OCI-LY3 (cell line): ENCODE measurements at regions not wholly inside any gene's neighbourhood (a gene's known extent, or its start where the extent isn't known, plus 50 kb on each side); places are given as distances from the start of the nearest gene placed in this dataset.

ENCODE experiments used
- EZH2phosphoT487 ChIP-seq: fragments of 200-600 bp; shearing (Covaris generic); IDR thresholded peaks from 2 replicates; pipeline ENCODE4 v1.6.1; 2018; ENCODE audit warnings: antibody characterized with exemption, mixed run types, low read depth
- TF ChIP-seq, protein P1 (sequence below): fragments of 200-600, 300-600 bp; sonication (generic); IDR thresholded peaks from 2 replicates; pipeline ENCODE4 v1.5.1; 2014; ENCODE audit warnings: antibody characterized with exemption, low read length, low read depth

DNA sequence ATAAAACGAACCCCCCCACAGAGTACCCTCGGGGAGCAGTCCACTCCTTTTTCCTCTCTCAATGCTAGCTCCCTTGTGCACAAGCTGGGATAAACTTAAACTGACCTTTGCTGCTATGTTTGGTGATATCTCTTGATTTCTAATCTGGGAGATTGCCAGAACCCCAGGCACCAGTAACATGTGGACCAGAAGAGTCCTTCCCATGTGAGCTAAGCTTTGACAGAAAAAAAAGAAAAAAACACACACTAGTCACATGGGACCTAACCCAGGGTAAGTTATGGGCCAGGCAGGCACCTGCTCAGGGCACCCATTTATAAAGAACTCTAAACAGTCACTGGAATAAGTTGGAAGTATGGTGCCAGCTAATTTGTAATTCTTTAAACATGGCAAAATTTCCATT, 242.6 kb downstream of the EN1 start:
- TF ChIP-seq, protein P1, sequence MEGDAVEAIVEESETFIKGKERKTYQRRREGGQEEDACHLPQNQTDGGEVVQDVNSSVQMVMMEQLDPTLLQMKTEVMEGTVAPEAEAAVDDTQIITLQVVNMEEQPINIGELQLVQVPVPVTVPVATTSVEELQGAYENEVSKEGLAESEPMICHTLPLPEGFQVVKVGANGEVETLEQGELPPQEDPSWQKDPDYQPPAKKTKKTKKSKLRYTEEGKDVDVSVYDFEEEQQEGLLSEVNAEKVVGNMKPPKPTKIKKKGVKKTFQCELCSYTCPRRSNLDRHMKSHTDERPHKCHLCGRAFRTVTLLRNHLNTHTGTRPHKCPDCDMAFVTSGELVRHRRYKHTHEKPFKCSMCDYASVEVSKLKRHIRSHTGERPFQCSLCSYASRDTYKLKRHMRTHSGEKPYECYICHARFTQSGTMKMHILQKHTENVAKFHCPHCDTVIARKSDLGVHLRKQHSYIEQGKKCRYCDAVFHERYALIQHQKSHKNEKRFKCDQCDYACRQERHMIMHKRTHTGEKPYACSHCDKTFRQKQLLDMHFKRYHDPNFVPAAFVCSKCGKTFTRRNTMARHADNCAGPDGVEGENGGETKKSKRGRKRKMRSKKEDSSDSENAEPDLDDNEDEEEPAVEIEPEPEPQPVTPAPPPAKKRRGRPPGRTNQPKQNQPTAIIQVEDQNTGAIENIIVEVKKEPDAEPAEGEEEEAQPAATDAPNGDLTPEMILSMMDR: no peak
- TF ChIP-seq EZH2phosphoT487: no peak
